SK-N-MC (cell line): ENCODE measurements at regions not wholly inside any gene's neighbourhood (a gene's known extent, or its start where the extent isn't known, plus 50 kb on each side); places are given as distances from the start of the nearest gene placed in this dataset.

Experiments used
- EZH2 ChIP-seq: fragments of 200-600 bp; sonication (generic); IDR thresholded peaks from one replicate; pipeline ENCODE4 v1.6.1; 2017; ENCODE audit warnings: antibody characterized with exemption
- FOXP2 ChIP-seq: optimal IDR thresholded peaks from 2 replicates; pipeline ENCODE3; 2011; ENCODE audit warnings: mild to moderate bottlenecking, moderate library complexity; ENCODE audit not compliant: insufficient read depth; ENCODE audit errors: extremely low read length, control extremely low read depth
- POLR2AphosphoS5 ChIP-seq: IDR thresholded peaks from 2 replicates; pipeline ENCODE4 v1.6.1; 2012; ENCODE audit warnings: mild to moderate bottlenecking, low read depth, low read length, borderline replicate concordance

DNA sequence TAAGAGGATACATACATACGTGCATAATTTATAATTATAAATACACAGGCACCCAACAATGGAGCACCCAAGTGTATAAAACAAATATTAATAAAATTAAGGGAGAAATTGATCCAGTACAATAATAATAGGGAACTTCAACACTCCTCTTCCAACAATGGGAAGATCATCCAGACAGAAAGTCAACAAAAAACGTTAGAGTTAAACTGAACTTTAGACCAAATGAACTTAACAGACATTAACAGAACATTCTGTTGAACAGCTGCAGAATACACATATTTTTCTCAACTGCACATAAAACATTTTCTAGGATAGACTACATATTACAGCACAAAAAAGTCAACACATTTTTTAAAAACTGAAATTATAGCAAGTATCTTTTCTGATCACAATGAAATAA is 339.7 kb downstream of the CGGBP1 start:
- TF ChIP-seq POLR2AphosphoS5, result no peak
- TF ChIP-seq EZH2, result no peak
- TF ChIP-seq FOXP2, result no peak
